Muscle of back (tissue), 3 donors: ENCODE measurements at regions not wholly inside any gene's neighbourhood (a gene's known extent, or its start where the extent isn't known, plus 50 kb on each side); places are given as distances from the start of the nearest gene placed in this dataset.
"Not testable (repeated sequence)": the region's sequence is repeated elsewhere in the genome, so short reads cannot be mapped to it uniquely, and the experiment has no call there.

ENCODE experiments used
- DNase-seq, 3 donors: peaks; one replicate each; pipeline versions ENCODE4 v3.0.0 to v3.0.0-alpha.2; 2013

DNA sequence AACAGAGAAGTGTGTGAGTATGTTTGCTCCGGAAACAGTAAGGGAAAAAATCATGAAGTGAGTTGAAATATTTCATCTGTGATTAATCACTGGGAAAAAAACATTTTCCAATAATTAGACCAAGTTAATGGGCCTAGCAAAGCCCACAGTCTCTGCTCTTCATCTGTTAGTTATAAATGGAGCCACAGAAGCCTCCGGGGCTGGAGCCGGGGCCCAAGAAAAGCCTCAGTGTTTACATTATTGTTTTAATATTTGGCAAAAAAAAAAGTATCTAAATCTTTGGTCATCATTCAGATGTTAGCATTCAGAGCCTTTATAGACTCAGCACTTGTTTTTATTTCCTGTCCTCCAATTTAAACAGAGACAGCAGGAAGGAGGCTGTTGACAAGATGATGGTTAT, 115.0 kb downstream of the UBE2U start:
- DNase-seq: no peak

DNA sequence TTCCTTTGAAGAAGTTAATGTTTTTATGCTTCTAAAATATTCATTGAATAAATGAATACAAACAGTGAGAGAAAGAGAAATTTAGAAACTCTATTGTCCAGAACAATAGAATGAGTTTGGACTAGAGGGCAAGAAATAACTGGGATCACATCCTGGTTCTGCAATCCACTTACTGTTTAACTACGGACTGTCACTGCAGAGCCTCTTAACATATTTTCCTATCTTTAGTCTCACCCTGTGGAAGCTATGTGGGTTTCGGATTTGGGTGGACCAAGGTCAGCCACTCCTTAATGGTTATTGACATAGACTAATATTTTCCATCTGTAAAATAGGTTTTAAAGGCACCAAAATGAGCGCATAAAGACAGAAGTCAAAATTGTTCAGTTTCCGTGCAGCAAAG, 116.6 kb downstream of the UBE2U start:
- no peak for DNase-seq

- peak in 1 of 3 donors; percentile 79 for DNase-seq
Observed at GRCh38 chr1:64320470-64320869, 117.0 kb downstream of the UBE2U start.

DNA sequence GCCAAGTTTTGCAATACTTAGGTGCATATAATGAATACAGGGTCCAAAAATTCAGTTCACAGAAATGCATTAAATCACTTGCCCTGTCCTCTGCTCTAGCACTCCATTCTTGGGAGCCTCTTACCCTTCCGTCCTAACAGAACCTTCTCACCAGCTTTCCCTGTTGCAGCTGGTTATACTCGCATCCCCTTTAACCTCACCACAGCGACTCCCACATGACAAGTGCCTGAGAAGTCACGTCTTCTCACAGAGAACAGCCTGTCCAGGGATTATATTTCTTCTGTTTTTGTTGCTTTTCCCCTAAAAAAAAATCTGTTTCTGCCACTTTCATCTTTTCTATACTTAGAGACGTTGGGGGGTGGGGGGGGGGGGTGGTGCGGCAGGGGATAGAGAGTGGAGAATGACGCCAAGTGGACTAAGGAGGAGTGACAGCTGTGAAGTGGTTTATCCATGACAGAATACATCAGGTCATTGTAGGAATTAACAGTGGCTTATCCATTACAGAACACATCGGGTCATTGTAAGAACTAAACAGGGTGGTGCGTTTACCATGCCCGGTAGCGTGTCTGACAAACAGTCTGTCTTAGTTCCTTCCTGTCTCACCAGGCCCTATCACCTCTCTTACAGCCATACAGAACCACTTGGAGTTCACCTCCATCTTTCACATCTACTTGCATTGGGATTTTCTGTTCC, 117.6 kb downstream of the UBE2U start:
- no peak for DNase-seq

- no peak for DNase-seq
Observed at GRCh38 chr1:64323054-64323453, 119.6 kb downstream of the UBE2U start.

DNA sequence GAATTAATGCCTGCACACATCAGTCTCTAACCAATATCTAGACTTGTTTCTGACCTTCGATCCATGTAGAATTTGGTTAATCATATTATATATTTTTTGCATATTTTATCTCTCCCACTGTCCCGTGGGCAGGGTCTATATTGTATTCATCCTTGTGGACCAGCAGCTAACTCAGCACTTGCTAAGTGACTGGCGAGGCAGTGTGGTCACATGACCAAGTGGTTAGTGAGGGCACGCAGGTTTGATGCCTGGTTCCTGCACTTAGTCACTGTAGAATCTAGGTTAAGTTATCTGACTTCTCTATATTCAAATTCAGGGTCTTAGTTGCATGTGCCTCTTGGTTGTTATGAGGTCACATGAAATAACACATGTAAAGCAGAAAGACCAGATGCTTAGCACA, 120.5 kb downstream of the UBE2U start:
- DNase-seq: no peak

GRCh38 chr1:64325856-64326255, 122.4 kb downstream of the UBE2U start:
- DNase-seq: no peak

DNA sequence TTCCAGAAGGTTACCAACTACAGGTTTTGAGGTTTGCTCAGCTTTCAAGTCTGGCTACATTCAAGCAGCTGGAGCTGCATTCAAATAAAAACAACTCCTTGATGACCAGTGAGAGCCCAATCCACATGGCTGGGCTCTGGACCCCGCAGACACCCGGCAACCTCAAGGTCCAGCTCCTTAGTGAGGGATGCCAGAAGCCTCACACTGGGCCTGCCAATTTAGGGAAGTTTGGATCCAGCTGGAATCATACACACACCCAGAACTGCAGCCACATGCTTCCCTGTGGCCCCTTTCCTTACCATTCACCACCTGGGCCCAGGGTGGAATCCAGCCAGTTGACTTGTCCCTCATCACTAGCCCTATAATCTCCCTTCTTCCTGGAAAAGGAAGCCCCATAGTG, 123.7 kb downstream of the UBE2U start:
- no peak for DNase-seq

DNA sequence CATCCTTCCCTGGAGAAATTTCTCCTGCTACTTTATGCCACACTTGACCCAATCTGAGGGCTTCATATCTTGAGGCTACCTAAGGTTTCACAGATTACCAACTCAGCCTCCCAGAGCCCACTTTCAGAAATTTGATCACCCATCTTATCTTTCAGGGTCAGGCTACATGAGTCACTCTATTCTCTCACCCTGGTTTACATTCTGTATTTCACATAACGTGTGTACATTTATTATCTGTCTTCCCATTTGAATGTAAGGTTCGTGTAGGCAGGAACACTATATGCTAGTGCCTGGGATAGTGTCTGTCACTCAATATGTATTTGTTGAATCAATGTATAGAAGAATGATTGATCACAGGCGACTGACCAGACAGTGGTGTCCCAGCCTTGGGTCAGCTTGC, 124.8 kb downstream of the UBE2U start:
- no peak for DNase-seq

DNA sequence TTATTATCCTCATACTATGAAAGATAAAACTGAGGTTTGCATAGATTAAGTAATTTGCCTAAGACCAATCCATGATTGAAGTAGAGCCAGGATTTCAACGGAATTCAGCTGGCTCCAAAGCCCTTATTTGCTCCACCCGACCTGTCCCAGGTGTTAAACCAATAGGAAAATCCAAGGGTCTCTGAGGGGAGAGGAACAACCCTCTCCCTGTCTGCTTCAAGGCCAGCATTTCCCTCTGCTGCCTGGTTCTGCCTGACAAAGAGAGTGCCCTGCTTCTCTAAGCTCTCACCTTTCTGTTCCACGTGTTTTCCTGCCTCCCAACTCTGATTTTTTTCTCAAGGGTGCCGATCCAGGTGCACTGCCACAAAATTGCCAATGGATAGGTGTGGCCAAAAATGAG, 127.4 kb downstream of the UBE2U start:
- no peak for DNase-seq

GRCh38 chr1:64335636-64336035, 132.2 kb downstream of the UBE2U start:
- DNase-seq: no peak

DNA sequence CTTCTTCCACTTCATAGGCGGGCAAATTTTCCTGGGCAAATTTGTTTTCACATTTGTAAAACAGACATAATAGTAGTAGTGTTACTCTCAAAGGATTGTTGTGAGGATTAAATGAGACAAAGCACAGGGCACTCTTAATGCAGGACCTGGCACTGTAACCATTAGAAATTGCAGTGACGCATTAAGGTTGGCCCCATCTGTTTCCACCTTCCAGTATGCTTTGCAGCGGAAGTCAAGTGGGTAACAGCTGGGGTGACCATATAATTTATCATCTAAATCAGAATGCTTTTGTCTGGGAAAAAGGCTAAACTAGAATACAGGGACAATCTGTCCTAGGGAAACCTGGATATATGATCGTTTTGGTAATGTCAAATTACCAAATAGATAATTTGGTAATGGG, 132.5 kb upstream of the CACHD1 start:
- no peak for DNase-seq

DNA sequence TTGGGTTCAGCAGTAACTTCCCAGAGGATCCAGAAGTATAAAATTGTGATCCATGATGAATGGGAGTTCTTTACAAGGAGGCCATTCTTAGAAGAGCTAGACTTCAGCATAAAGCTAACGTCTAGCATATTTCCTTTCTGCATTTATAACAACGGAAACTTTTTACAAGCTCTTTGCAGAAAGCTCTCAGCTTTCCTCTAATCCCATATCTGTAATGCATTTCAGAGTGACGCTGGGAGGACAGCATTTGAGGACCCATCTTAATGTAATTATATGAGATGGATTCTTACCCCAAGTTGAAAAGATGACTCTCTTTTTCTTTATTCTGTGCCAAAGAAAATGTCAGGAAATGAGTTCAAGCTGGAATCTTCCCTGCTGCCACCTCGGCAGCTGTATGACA, 132.0 kb upstream of the CACHD1 start:
- no peak for DNase-seq

DNA sequence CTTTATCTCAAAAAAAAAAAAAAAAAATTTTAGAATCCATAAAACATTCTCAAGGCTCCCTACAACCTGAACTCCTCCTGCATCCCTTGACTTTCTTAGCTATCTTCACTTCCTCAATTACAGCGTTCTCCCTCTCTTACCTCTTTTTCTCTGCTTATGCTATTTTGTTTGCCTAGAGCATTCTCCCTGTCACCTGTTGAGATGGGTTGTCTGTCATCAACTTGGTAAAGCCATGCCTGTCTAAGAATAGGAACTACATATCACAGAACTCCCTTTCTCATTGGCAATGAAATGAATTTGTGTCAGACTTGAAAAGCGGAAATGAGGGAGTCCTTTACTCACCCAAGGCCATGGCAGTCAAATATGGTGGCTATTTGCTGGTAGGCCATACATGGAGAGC, 129.6 kb upstream of the CACHD1 start:
- no peak for DNase-seq

- DNase-seq: no peak
Observed at GRCh38 chr1:64343105-64343822, 126.7 kb upstream of the CACHD1 start.

GRCh38 chr1:64343823-64344190, 126.1 kb upstream of the CACHD1 start:
- no peak for DNase-seq

- DNase-seq: no peak
Observed at GRCh38 chr1:64348270-64348960, 121.5 kb upstream of the CACHD1 start.

GRCh38 chr1:64348961-64349648, 120.8 kb upstream of the CACHD1 start:
- DNase-seq: no peak

- not testable (repeated sequence) for DNase-seq
Observed at GRCh38 chr1:64355534-64355933, 114.4 kb upstream of the CACHD1 start.

DNA sequence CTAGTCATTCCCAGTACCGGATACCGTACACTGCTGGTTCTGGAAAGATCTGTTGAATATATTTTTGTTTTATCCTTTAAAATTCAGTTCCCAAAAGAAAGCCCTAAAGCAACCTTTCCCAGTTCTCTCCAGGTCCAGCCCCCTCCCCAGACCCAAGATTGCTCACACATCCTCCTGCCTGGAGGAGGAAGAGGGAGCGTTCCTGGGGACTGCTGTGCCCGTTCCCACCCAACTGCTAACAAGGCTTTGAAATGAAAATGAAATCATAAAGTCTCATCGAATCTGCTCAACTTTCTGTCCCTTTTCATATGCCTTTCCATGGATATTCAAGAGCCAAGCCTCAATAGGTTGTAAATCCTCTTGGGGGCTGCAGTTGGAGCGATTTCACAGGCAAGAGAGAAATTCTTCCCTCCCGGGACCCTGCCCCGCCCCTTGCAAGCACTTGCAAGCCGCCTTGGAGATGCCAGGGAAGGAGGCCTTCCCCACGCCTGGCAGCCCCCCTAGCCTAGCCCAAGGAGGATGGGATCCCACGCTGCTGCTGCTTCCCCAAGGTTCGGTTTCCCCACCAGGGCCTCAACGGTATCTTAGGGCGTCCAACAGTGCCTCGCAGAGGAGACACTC, 113.2 kb upstream of the CACHD1 start:
- no peak for DNase-seq

DNA sequence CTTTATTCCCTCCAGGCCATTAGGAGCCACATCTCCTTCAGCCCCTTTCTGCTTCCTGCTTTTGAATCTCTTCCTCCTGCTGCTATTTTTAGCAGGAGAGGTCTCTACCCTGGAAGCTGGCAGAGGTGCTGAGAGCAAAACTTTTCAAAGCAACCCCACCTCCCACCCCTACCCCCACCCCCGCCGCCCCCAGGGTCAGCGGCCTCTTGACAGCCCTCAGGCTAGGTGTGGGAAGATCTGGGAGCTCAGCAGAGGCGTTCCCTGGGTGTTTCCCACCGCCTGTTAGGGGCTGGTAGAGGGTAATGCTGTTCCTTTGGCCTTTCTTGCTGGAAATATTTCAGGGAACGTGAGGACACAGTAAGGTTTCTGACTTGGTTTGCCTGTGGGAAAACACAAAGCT, 112.5 kb upstream of the CACHD1 start:
- DNase-seq: no peak

DNA sequence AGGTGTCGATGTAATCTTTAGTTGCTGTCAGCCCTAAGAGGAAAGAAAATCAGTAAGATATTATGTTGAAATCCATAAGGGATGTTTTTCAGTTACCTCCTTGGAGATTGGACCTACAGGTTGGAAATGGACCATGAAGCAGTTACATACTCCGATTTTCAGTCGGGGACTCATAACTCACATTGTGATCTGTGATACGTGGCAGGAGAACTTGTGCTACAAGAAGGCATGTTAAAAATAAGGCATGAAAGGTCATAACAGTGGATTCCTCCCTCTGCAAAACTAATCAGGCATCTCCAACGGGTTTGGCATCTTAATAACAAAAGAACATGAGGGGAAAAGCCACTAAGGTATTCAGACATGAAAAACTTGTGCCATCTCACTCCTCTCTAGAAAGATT, 111.2 kb upstream of the CACHD1 start:
- DNase-seq: no peak
